Hindlimb muscle (tissue), 1 donor: ENCODE measurements at regions not wholly inside any gene's neighbourhood (a gene's known extent, or its start where the extent isn't known, plus 50 kb on each side); places are given as distances from the start of the nearest gene placed in this dataset.

Experiments used
- DNase-seq: peaks from one replicate; pipeline ENCODE4 v3.0.0-alpha.2; 2013

DNA sequence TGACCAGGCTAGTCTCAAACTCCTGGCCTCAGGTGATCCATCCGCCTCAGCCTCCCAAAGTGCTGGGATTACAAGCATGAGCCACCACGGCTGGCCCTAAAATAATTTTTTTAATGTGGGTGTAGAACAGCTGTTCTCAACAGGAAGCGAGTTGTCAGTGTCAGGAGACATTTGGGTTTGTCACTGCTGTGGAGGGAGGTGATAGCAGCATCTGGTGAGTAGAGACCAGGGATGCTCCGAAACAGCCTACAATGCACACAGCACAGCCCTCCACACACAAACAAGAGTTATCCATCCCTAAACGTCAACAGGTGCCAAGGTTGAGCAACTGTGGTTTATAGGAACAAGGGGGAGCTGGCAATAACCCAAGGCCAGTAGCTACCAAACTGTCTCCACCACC is 243.4 kb upstream of the STS start:
- no peak for DNase-seq

DNA sequence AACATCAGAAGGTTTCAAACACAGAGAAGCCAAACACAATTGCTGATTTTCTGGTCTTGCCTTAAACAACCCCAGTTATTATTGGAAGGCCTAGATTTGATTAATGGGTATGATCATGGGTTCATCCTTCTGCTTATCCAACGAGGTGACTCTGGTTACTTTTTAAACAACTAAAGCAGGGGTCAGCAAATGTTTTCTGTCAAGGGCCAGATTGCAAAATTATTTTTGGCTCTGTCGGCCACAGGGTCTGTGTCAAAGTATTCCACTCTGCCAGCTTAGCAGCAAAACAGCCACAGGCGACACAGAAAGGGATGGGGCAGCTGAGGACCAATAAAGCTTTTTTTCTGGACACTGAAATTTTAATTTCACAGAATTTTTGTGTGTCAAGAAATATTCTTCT is 249.1 kb upstream of the STS start:
- DNase-seq: no peak

DNA sequence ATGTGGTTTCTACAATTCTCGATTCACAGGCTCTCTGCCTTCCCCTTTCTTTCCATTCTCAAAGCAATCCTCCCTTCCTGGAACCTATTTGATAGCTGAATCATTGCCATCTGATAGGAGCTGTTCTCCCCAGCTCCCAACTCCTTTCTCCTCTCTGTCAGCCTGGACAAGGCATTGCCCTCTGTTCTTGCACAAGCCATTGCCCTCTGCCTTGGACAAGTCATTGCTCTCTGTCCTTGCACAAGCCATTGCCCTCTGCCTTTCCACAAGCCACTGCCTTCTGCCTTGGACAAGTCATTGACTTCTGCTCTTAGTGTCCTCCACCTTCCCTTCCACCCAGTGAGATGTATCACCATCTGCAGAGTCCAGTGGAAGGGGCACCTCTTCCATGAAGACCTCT is 256.1 kb upstream of the STS start:
- no peak for DNase-seq

DNA sequence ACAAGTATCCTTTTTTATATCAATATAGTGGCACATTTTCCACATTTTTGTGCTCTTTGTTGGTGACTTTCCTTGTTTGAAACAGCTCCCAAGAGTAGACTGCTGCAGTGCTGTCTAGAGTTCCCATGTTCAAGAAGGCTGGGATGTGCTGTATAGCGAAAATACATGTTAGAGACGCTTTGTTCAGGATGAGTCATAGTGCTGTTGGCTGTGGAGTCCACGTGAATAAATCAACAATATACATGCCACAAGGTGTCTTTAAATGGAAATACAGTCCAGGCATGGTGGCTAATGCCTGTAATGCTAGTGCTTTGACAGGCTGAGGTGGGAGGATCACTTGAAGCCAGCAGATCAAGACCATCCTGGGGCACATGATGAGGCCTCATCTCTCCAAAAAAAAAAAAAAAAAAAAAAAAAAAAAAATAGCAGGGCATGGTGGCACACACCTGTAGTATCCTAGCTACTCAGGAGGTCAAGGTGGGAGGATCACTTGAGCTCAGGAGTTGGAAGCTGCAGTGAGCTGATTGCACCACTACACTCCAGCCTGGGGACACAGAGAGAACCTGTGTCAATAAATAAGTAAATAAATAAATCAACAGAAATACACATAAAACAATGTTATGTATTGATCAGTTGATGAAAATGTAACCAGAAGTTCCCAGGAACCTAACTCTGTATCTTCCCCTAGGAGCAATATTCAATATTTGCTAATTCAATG is 256.8 kb upstream of the STS start:
- no peak for DNase-seq

DNA sequence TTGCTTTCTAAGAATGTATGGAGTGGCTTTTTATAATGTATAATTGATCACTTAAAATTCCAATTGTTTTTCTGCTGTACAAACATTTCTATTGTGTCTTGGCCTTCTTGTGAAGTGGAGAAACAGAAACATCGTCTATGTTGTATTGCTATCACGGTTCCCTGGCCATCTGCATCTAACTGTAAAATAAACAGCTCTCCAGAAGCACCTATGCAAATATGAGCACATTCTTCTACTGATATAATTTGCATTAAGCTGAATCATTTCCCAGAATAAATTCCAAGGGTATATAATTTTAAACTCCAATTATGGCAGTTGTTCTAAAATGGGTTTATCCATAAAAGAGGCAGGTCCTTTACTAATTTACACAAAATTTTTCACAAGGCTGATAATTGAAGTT is 261.6 kb upstream of the STS start:
- no peak for DNase-seq

DNA sequence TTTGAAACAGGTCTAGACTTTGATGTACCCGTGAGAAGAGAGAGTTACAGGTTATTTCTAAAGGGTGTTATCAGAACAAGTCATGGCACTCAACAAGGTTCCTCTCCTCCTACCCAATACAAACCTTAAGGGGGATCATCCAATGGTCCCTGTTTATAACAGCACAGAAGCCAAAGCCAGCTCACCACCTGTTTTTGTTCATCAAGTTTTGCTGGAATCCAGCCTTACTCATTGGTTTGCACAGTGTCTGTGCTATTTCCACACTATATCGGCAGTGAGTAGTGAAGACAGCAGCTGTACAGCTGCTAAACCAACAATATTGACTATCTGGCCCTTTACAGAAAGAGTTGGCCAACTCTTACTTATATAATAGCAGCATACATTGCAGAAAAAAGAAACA is 262.1 kb upstream of the STS start:
- peak; percentile 7 for DNase-seq

DNA sequence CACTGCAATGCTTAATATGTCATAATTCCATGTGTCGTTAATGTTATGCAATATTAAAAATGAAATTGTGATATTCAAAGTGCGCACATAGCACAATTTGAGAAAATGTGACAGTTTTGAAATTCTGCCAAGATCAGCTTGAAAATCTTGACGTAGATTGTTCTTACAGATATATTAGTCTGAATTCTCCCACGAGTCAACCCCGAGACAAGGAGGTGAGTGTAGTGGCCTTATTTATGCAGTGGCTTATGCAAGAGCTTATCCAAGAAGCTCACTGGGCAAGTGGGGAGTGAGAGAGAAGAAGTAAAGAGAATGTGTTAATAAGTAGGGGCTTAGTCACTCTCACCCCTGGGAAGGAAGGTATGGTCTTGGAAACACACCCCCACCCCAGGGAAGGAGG is 286.1 kb upstream of the STS start:
- no peak for DNase-seq

DNA sequence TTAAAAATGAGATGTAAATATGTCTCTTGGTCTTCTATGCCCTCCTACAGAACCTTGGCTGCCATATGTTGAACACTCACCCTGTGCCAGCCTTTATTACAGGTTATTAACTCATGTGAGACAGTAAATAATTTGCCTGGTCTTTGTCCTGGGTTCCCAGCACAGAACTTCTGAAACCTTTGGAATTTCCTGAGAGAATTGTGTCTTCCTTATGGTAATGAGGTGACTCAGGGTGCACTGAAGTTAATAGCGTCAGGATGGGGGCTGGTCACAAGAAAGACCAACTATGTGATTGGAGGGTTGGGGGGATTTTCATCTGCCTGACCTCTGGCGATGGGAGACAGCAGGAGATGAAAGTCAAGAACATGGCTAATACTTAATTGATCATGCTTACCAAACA is 289.8 kb upstream of the STS start:
- DNase-seq: no peak

DNA sequence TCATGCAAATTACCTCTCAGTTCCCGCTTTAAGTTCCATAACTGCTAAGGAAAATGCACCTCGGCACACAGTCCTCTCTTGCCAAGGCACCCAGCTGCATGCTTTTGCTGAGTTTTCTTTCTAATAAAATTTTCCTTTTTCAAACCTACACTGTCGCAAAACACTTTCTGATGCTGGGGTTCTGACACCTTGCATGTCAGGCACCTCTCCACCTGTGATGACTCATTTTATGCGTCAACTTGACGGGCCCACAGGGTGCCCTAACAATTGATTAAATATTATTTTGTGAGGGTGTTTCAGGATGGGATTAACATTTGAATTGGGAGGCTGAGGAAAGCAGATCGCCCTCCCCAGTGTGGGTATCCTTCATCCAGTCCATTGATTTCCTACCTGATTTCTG is 291.0 kb upstream of the STS start:
- DNase-seq: no peak

DNA sequence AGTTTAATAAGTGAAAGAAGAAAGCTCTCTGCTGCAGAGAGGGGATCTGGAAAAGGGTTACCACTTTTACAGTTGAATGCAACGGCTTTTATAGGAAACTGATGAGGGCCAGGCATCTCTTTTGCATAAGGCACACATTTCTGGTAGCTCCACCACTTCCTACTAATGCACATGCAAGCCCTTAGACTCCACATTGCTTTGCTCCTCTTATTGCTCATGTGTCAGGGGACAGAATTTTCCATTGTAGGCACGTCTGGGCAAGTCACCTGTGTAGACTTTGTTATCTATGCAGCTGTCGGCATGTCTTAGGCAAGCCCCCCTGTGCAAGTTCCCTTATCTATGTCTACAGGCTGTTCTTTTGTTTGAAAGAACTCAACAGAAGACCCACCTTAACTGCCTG is 294.6 kb upstream of the STS start:
- DNase-seq: no peak

DNA sequence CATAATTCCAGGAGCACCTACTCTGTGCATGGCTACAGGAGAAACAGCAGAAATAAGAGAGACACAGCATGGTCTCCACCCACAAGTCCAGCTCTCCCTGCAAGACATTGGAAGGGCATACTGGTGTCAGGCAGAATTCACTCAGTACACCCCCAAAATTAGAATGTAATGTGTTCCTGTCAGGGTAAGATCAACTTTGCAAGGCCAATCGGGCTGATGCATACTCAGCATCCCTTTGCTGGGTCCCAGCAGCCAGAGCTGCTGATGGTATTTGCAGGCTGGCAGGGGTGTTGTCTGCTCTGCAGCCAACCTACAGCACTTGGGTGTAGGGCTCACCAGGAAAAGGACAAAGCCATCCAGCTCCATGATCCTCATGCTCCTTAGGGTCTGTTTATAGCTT is 295.4 kb upstream of the STS start:
- DNase-seq: no peak

DNA sequence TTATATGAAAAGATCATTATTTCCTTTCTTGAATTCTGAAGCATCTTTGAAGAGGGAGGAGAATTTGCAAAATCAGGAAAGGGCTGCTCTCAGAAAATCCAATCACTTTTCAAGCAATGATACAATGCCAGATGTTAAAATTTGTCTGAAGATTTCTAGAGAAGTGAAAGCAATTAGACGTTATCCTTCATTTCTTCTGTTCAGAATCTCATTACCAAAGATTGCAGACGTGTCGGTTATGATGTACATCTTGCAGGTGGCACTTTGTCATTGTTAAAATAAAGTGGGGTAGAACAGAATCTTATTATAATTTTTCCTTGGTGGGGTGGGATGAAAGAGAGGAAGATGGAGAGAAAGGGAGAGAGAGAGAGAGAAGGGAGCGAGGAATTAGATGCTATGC is 296.4 kb upstream of the STS start:
- no peak for DNase-seq

DNA sequence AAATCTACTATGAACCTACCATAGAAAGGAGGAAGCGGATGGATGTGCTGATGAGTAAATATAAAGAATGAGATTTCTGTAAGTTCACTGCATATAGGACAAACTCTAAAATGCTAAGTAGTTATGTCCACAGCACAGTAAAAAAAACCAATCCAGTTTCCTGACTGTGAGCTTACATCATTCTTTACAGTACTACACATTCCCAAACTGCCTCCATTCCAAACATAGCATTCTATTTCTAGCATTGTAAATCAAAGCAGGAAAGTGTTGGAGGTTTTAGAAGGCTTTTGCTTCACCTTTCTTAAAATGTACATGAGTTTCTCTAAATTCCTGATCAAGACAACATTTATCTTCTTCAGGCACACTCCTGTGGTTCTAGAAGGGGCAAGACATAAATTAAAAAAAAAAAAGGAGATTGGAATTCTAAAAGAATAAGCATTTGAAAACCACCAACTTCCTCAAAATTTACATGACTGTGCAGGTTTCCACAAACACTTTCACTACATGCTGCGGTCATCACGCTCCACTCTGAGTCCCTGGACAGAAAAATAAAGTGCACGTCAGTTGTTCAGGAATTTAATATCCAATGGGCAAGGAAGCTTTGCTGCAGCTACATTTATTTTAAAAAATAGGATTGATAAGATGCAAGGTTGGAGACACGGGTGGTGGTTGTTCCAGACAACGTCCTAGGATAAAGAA is 297.6 kb upstream of the STS start:
- no peak for DNase-seq

DNA sequence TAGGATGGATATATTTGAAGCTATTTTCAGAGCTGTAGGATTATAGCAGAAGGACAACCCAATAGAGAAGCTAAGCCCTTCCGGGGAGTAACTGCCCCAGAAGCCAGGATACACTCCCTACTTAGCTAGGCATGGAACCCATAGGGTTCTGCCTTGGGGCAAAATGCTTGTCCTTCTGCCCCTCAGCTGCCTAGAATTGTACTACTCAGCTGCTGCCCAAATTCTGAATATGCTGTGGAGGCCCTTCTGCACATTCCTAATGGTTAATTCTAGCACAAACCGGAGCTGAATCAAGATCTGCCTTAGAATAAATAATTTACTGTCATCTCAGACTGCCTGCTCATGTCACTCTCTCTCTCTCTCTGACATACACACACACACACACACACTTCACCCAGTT is 297.7 kb upstream of the VCX3A start:
- no peak for DNase-seq

DNA sequence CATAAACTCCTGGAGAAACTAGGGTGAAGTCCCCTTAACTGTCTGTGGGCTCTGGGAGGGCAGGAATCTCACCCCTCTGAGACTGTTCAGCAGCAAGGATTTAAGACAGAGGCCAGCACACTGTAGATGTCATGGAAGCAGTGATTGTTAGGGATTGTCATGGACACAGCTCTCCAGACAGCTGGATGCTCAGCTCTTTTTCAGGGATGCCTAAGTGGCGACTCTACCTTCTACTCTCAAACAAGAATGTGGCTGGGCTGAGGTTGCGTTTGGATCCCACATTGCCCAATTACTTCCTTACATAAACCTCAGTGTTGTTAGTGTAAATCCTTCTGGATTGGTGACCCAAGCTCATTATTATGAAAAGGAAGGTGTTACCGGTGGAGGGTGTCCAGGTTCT is 291.9 kb upstream of the VCX3A start:
- DNase-seq: no peak

DNA sequence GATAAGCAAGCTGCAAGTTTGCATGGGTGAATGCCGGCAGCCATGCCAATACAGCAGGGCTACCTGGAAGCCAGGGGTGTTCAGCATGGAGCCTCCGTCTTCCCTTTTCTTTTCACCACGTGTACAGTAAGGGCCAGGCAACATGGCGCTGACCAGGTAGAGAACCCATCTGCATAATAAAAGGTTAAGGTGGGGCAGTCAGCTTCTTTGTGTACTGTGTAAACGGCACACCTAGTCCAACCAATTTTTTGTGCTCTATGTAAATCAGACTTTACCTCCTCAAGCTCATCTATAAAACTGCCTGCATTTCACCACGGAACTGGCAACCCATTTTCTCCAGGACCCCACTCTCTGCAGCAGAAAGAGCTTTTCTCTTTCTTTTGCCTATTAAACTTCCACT is 286.8 kb upstream of the VCX3A start:
- no peak for DNase-seq

DNA sequence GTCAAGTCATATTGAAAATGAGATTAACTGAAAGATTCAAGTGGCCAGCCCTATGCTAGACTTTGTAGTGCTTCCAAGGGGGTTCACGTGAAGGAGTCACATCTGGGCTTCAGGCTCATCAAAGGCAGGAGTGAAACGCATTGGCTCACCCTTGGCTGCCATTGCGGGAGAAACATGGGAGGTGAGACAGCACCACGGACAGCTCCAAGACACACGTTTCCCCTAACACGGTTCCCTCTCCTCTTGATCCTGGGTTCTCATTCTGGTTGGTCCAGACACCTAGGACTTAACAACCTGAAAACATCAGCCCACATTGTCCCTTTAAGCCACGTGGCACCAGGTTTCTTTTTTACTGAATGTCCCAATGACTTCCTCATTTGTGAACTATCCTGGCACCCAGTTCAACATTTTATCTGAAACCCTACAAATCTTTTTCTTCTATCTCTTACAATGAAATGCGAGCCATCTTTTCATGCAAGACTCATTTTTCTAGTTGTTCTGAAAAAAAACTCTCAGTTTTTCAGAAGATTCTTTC is 279.0 kb upstream of the VCX3A start:
- no peak for DNase-seq

DNA sequence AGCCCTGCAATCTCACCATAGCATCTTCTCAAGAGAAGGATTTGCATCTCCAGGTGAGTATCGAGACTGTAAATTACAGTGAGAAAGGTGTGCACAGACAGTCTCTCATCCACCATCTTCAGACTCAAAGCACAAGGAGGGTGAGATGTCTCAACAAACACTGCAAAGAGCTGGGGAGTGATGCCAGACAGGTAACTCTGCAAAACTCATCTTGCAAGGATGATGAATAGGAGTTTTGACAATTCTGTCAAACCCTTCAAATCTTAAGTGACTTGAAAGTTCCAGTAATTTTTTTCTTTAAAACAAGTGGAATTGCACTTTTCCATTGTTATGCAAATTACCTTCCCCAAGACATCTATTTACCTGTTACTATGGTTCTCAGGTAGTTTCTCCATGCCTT is 277.2 kb upstream of the VCX3A start:
- no peak for DNase-seq

DNA sequence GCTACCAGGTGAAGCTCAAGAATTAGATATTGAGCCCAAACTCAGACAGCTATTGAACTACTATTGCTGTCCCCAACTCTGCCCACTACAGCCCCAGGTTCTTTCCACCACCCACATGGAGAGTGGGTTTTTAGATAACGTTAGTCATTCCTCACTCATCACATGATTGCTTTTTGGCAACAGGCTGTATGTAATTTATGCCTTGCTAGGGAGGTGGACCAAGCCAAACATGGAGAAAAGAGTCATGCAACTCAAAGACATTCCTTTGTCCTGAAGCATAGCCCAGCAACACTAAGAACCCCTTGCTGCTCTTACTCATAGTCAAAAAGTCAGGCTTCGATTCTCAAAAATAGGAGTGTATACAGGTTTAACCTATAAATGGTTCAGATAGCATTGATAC is 275.9 kb upstream of the VCX3A start:
- DNase-seq: no peak

DNA sequence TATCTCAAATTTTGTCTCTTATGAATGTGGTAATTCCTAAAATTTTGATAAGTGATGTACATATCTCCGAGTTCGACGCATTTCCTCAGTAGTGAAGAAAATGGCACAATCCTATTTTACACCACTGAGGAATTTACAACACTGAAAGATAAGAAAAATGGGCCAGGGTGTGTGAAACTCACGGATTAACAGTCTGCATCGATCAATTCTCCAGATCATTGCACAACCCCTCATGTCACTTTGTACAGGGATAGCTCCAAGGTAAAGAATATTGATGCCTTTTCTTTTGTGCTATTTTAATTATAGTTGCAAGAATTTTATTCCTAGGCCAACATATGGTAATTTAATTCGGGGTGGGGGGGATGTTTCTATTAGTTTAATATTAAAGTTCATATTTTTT is 268.7 kb upstream of the VCX3A start:
- DNase-seq: no peak

DNA sequence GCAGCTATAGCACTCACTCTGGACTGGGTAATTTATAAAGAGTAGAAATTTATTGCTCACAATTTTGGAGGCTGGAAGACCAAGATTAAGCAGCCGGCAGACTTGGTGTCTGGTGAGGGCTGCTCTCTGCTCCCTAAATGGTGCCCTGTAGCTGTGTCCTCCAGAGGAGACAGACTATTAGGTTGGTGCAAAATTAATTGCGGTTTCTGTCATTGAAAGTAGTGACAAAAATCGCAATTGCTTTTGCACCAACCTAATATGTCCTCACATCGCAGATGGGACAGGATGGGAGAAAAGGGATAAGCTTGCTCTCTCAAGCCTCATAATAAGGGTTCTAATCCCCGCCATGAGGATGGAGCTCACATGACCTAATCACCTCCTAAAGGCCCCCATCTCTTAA is 258.1 kb upstream of the VCX3A start:
- DNase-seq: no peak

DNA sequence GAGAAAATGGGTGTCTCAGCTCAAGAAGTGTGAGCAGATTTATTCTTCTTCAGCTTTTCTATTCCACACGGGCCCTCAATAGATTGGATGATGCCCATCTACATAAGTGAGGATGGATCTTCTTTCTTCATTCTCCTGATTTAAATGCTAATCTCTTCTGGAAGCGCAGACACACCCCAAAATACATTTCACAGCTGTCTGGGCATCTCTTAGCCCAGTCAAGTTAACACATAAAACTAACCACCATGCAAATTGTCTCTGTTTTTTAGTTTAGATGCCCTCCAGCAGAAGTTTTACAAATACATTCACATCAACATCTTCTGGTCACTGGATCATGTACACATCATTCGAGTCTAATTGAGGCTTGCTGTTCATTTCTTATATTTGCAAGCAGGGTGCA is 249.0 kb upstream of the VCX3A start:
- DNase-seq: no peak

DNA sequence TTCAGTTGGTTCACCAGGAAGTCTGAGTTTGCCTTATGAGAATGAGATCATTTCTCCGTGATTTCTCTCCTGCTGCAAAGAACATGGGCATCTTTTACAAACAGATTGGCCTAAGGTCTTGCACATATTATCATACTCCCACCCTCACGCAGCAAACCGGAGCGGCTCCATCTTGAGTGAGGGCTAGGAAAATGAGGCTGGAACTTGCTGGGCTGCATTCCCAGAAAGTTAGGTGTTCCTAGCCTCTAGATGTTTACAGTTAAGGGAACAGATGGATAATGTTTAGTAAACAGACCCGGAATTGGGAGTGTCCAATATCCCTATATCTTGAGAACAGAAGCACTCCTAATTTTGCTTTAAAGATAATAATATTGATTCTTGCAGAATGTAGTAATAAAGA is 247.9 kb upstream of the VCX3A start:
- DNase-seq: no peak
